ENCODE measurements at regions not wholly inside any gene's neighbourhood (a gene's known extent, or its start where the extent isn't known, plus 50 kb on each side); places are given as distances from the start of the nearest gene placed in this dataset.

DNA sequence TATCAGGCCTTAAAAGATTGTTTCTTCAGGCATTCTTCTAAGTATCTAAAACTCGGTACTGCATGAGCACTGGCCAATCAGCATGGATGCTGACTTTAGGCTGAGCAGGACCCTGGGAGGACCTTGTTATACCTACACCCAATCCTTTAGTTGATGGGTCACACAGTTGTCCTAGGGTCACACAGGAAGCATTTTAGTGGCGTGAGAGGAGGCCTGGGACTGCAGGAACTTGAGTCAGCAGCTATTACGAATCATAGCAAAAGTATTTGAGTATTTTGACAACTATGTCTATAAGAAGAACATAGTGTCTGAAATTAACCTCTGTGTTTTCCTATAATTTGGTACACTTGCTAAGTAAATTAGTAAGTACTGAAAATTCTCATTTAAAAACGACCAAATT, 741.4 kb downstream of the HACE1 start (continued):
- no peak for TF ChIP-seq ZNF678 (CRISPR knock-in tag; IDR thresholded peaks at IDR 0.05)
- no peak for TF ChIP-seq ISX (CRISPR knock-in tag; conservative IDR thresholded peaks at IDR 0.05)
- no peak for TF ChIP-seq ZNF569 (CRISPR knock-in tag; IDR thresholded peaks at IDR 0.05; ENCODE audit: borderline replicate concordance)
- TF ChIP-seq SP5 (CRISPR knock-in tag; IDR thresholded peaks at IDR 0.05; ENCODE audit: borderline replicate concordance, low read depth), result no peak
- TF ChIP-seq CCAR2 (optimal IDR thresholded peaks at IDR 0.05; ENCODE audit: low read depth, low read length), result no peak
- TF ChIP-seq GRHL1 (CRISPR knock-in tag; conservative IDR thresholded peaks at IDR 0.05), result no peak
- TF ChIP-seq, protein P1, sequence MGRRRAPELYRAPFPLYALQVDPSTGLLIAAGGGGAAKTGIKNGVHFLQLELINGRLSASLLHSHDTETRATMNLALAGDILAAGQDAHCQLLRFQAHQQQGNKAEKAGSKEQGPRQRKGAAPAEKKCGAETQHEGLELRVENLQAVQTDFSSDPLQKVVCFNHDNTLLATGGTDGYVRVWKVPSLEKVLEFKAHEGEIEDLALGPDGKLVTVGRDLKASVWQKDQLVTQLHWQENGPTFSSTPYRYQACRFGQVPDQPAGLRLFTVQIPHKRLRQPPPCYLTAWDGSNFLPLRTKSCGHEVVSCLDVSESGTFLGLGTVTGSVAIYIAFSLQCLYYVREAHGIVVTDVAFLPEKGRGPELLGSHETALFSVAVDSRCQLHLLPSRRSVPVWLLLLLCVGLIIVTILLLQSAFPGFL (CRISPR knock-in tag; IDR thresholded peaks at IDR 0.05), result no peak
- no peak for TF ChIP-seq ELF3 (CRISPR knock-in tag; IDR thresholded peaks at IDR 0.05)
- TF ChIP-seq POGZ (CRISPR knock-in tag; IDR thresholded peaks at IDR 0.05), result no peak

GRCh38 chr6:104109806-104110205, 749.9 kb downstream of the HACE1 start:
- intact Hi-C loops (cut with micrococcal nuclease; ENCODE audit: unreplicated experiment) (no loop called here), in situ Hi-C loops (cut with HindIII; ENCODE audit: extremely low pct_ligation_motif_present, low pct_unique_long_range_greater_than_20kb) (no loop called here)
- 5% methylated on average over 2 of the region's 2 CpGs for WGBS (ENCODE audit: low lambda C conversion rate)
- Histone ChIP-seq H3K4me2 (ENCODE audit: low read depth, low read length) (no peak overlapping the region), H2AFZ (ENCODE audit: low read length) (no peak overlapping the region), H3K27me3 (ENCODE audit: control insufficient read depth in 1 of 2, insufficient read depth in 2 of 2, low read length in 2 of 2) (no peaks in the 10 kb centered on the region), H3K4me3 (replicated peaks in 1 of 3; ENCODE audit: insufficient read depth in 1 of 3, low read depth in 2 of 3, low read length in 3 of 3) (no peak overlapping the region), H3K79me2 (ENCODE audit: insufficient read depth, low read length) (no peaks in the 10 kb centered on the region), H3K9ac (ENCODE audit: insufficient read depth, low read depth, low read length) (no peak overlapping the region), H4K20me1 (ENCODE audit: insufficient read depth, low read length) (no peaks in the 10 kb centered on the region), H3K4me1 (ENCODE audit: insufficient read depth, low read length) (no peaks in the 10 kb centered on the region), H3K9me3 (ENCODE audit: low read length) (no peaks in the 10 kb centered on the region), H3K36me3 (replicated peaks in 1 of 2; ENCODE audit: control insufficient read depth in 1 of 2, insufficient read depth in 2 of 2, low read length in 2 of 2) (no peaks in the 10 kb centered on the region), H3K27ac (ENCODE audit: extremely low read length, insufficient read depth, low read length) (no peak overlapping the region)
- ChIA-PET POLR2A (no interaction called here), CTCF (ENCODE audit: low intra/inter-chr PET ratio, low total read pairs) (no interaction called here)
- ATAC-seq (no peak), FAIRE-seq (no peak), DNase-seq (ENCODE audit: low spot score) (no peak)
- no TSS peak for BruUV-seq (replicated peaks)
- no peak for TF ChIP-seq MTF2 (CRISPR knock-in tag; IDR thresholded peaks at IDR 0.05; ENCODE audit: borderline replicate concordance)
- TF ChIP-seq, protein P2, sequence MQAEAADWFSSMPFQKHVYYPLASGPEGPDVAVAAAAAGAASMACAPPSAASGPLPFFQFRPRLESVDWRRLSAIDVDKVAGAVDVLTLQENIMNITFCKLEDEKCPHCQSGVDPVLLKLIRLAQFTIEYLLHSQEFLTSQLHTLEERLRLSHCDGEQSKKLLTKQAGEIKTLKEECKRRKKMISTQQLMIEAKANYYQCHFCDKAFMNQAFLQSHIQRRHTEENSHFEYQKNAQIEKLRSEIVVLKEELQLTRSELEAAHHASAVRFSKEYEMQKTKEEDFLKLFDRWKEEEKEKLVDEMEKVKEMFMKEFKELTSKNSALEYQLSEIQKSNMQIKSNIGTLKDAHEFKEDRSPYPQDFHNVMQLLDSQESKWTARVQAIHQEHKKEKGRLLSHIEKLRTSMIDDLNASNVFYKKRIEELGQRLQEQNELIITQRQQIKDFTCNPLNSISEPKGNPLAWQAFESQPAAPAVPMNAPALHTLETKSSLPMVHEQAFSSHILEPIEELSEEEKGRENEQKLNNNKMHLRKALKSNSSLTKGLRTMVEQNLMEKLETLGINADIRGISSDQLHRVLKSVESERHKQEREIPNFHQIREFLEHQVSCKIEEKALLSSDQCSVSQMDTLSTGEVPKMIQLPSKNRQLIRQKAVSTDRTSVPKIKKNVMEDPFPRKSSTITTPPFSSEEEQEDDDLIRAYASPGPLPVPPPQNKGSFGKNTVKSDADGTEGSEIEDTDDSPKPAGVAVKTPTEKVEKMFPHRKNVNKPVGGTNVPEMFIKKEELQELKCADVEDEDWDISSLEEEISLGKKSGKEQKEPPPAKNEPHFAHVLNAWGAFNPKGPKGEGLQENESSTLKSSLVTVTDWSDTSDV (CRISPR knock-in tag; IDR thresholded peaks at IDR 0.05), result no peak
- TF ChIP-seq, protein P3, sequence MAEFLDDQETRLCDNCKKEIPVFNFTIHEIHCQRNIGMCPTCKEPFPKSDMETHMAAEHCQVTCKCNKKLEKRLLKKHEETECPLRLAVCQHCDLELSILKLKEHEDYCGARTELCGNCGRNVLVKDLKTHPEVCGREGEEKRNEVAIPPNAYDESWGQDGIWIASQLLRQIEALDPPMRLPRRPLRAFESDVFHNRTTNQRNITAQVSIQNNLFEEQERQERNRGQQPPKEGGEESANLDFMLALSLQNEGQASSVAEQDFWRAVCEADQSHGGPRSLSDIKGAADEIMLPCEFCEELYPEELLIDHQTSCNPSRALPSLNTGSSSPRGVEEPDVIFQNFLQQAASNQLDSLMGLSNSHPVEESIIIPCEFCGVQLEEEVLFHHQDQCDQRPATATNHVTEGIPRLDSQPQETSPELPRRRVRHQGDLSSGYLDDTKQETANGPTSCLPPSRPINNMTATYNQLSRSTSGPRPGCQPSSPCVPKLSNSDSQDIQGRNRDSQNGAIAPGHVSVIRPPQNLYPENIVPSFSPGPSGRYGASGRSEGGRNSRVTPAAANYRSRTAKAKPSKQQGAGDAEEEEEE (CRISPR knock-in tag; IDR thresholded peaks at IDR 0.05; ENCODE audit: borderline replicate concordance), result no peak
- TF ChIP-seq ZNF556 (CRISPR knock-in tag; IDR thresholded peaks at IDR 0.05; ENCODE audit: borderline replicate concordance), result no peak
- TF ChIP-seq MIER2 (CRISPR knock-in tag; IDR thresholded peaks at IDR 0.05), result no peak
- no peak for TF ChIP-seq ZNF879 (CRISPR knock-in tag; IDR thresholded peaks at IDR 0.05)
- no peak for TF ChIP-seq ZNF3 (CRISPR knock-in tag; IDR thresholded peaks at IDR 0.05)
- no peak for TF ChIP-seq EZH2 (conservative IDR thresholded peaks at IDR 0.05; ENCODE audit: low read depth, low read length)
- no peak for TF ChIP-seq SCMH1 (CRISPR knock-in tag; IDR thresholded peaks at IDR 0.05; ENCODE audit: borderline replicate concordance)
- no peak for TF ChIP-seq ZNF781 (CRISPR knock-in tag; IDR thresholded peaks at IDR 0.05; ENCODE audit: borderline replicate concordance, not compliant biosample characterization)

All from HepG2 (cell line).